ENCODE measurements at regions not wholly inside any gene's neighbourhood (a gene's known extent, or its start where the extent isn't known, plus 50 kb on each side); places are given as distances from the start of the nearest gene placed in this dataset.

- Histone ChIP-seq H3K36me3 (no peaks in the 10 kb centered on the region), H3K4me1 (no peaks in the 10 kb centered on the region), H3K9me3 (no peaks in the 10 kb centered on the region), H3K27ac (no peak overlapping the region), H3K4me3 (no peak overlapping the region), H3K27me3 (no peaks in the 10 kb centered on the region)
- intact Hi-C loops (cut with DNase I; ENCODE audit: low total_unique reads) = no loop called here
- no peak for DNase-seq
- TF ChIP-seq EP300 (IDR thresholded peaks at IDR 0.05) (no peak), CTCF (IDR thresholded peaks at IDR 0.05) (no peak), POLR2A (IDR thresholded peaks at IDR 0.05) (no peak), POLR2AphosphoS5 (IDR thresholded peaks at IDR 0.05) (no peak)
Observed at GRCh38 chr6:23377830-23378229, 748.2 kb upstream of the NRSN1 start.

GRCh38 chr6:23380465-23380864, 745.5 kb upstream of the NRSN1 start:
- H3K27ac ChIP-seq = no peak overlapping the region
- H3K4me1 ChIP-seq = no peaks in the 10 kb centered on the region
- no peak overlapping the region for H3K4me3 ChIP-seq
- no peaks in the 10 kb centered on the region for H3K36me3 ChIP-seq
- no peaks in the 10 kb centered on the region for H3K9me3 ChIP-seq
- DNase-seq = no peak
- 70 to 91% (median 85%) methylated on average over 3 of the region's 3 CpGs for WGBS, 5 donors
- no peaks in the 10 kb centered on the region for H3K27me3 ChIP-seq
- no peak for TF ChIP-seq CTCF (IDR thresholded peaks at IDR 0.05)
- TF ChIP-seq POLR2AphosphoS5 (IDR thresholded peaks at IDR 0.05) = no peak
- TF ChIP-seq EP300 (IDR thresholded peaks at IDR 0.05) = no peak
- TF ChIP-seq POLR2A (IDR thresholded peaks at IDR 0.05) = no peak
- intact Hi-C loops (cut with DNase I; ENCODE audit: low total_unique reads) = no loop called here

GRCh38 chr6:23388086-23388783, 737.8 kb upstream of the NRSN1 start:
- 82 to 89% (median 87%) methylated on average over 11 of the region's 11 CpGs for WGBS, 5 donors
- Histone ChIP-seq H3K4me1 (no peaks in the 10 kb centered on the region), H3K4me3 (no peak overlapping the region), H3K36me3 (no peaks in the 10 kb centered on the region), H3K9me3 (no peaks in the 10 kb centered on the region), H3K27ac (no peak overlapping the region), H3K27me3 (no peaks in the 10 kb centered on the region)
- DNase-seq = no peak
- intact Hi-C loops (cut with DNase I; ENCODE audit: low total_unique reads) = no loop called here
- no peak for TF ChIP-seq POLR2A (IDR thresholded peaks at IDR 0.05)
- TF ChIP-seq CTCF (IDR thresholded peaks at IDR 0.05) = no peak
- TF ChIP-seq EP300 (IDR thresholded peaks at IDR 0.05) = no peak
- no peak for TF ChIP-seq POLR2AphosphoS5 (IDR thresholded peaks at IDR 0.05)

DNA sequence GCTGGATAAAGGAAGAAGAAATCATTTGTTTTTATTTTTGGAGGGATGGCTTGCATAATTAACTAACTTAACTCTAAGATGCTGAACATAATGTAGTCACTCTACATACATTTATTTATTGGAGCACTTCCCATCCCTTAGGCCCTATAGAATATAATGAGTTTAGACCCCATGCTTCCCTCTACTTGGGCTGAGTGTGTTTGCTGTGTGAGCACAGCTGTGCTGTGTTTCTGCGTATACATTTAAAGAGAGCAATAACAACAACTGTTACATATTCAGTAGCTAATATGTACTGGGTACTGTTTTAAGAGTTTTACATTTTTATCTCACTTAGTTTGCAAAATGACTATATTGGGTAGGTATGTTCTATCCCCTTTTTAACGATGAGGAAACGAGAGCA, 736.6 kb upstream of the NRSN1 start:
- Histone ChIP-seq H3K4me1 (no peaks in the 10 kb centered on the region), H3K9me3 (no peaks in the 10 kb centered on the region), H3K27me3 (no peaks in the 10 kb centered on the region), H3K27ac (no peak overlapping the region), H3K36me3 (no peaks in the 10 kb centered on the region), H3K4me3 (no peak overlapping the region)
- 83 to 88% (median 85%) methylated on average over 3 of the region's 3 CpGs for WGBS, 5 donors
- TF ChIP-seq POLR2AphosphoS5 (IDR thresholded peaks at IDR 0.05) (no peak), CTCF (IDR thresholded peaks at IDR 0.05) (no peak), EP300 (IDR thresholded peaks at IDR 0.05) (no peak), POLR2A (IDR thresholded peaks at IDR 0.05) (no peak)
- intact Hi-C loops (cut with DNase I; ENCODE audit: low total_unique reads) = no loop called here
- DNase-seq = no peak

Data from stomach (tissue), 8 donors.